Dermis blood vessel endothelial cell (primary cell): ENCODE measurements at regions not wholly inside any gene's neighbourhood (a gene's known extent, or its start where the extent isn't known, plus 50 kb on each side); places are given as distances from the start of the nearest gene placed in this dataset.
"Not testable (repeated sequence)": the region's sequence is repeated elsewhere in the genome, so short reads cannot be mapped to it uniquely, and the experiment has no call there.

Source experiments
- DNase-seq: peaks from one replicate; pipeline ENCODE4 v3.0.0; 2010

- no peak for DNase-seq
Observed at GRCh38 chr10:125605167-125605566, 77.8 kb downstream of the TEX36 start.

- DNase-seq: no peak
Observed at GRCh38 chr10:125602825-125603224, 80.1 kb downstream of the TEX36 start.

GRCh38 chr10:125599194-125599593, 83.8 kb downstream of the TEX36 start:
- no peak for DNase-seq

- DNase-seq: no peak
Observed at GRCh38 chr10:125595911-125596310, 87.1 kb downstream of the TEX36 start.

- DNase-seq: no peak
Observed at GRCh38 chr10:125593644-125594043, 89.3 kb downstream of the TEX36 start.

- no peak for DNase-seq
Observed at GRCh38 chr10:125592897-125593296, 90.1 kb downstream of the TEX36 start.

GRCh38 chr10:125591886-125592285, 91.1 kb downstream of the TEX36 start:
- DNase-seq: no peak

- not testable (repeated sequence) for DNase-seq
Observed at GRCh38 chr10:125588738-125589137, 94.2 kb downstream of the TEX36 start.

GRCh38 chr10:125584954-125585353, 98.0 kb downstream of the TEX36 start:
- peak; percentile 6 for DNase-seq

GRCh38 chr10:125578658-125579315, 104.2 kb downstream of the TEX36 start:
- no peak for DNase-seq

GRCh38 chr10:125575843-125576242, 107.1 kb downstream of the TEX36 start:
- DNase-seq: no peak

- DNase-seq: no peak
Observed at GRCh38 chr10:125568156-125568555, 114.8 kb downstream of the TEX36 start.

GRCh38 chr10:125567529-125567928, 115.4 kb downstream of the TEX36 start:
- no peak for DNase-seq

- DNase-seq: no peak
Observed at GRCh38 chr10:125565046-125565445, 117.9 kb downstream of the TEX36 start.

GRCh38 chr10:125564570-125564969, 118.4 kb downstream of the TEX36 start:
- no peak for DNase-seq

- no peak for DNase-seq
Observed at GRCh38 chr10:125562737-125563136, 120.2 kb downstream of the TEX36 start.

GRCh38 chr10:125560947-125561346, 122.0 kb downstream of the TEX36 start:
- no peak for DNase-seq

GRCh38 chr10:125559210-125559609, 123.8 kb downstream of the TEX36 start:
- no peak for DNase-seq

GRCh38 chr10:125557801-125558505, 125.0 kb downstream of the TEX36 start:
- DNase-seq: no peak

GRCh38 chr10:125557311-125557710, 125.7 kb downstream of the TEX36 start:
- DNase-seq: no peak

- DNase-seq: no peak
Observed at GRCh38 chr10:125556882-125557281, 126.1 kb downstream of the TEX36 start.

- no peak for DNase-seq
Observed at GRCh38 chr10:125555743-125556142, 127.2 kb downstream of the TEX36 start.

- DNase-seq: no peak
Observed at GRCh38 chr10:125555267-125555666, 127.7 kb downstream of the TEX36 start.

- no peak for DNase-seq
Observed at GRCh38 chr10:125554753-125555152, 128.2 kb downstream of the TEX36 start.
